ENCODE measurements at regions not wholly inside any gene's neighbourhood (a gene's known extent, or its start where the extent isn't known, plus 50 kb on each side); places are given as distances from the start of the nearest gene placed in this dataset.

- DNase-seq (ENCODE audit: low read depth in 2 of 2) = no peak
Measured at GRCh38 chr10:3523309-3524050, 261.5 kb downstream of the KLF6 start.

DNA sequence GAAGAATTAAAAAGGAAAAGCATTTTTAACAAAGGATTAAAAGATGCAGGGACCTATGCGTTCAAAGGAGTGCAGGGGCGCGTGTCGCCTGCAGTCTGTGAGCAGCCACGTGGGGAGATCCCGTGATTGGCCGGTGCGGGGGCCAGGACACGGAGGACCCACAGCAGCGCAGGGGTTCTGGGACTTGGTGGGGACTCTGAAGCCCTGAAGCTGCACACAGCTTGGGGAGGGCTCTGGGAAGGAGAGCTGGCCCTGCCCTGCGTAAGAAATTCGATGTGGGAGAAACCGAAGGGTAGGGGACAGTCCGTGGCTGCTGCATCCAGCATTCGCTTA is 268.1 kb downstream of the KLF6 start:
- no peak for DNase-seq (ENCODE audit: low read depth in 2 of 2)

DNA sequence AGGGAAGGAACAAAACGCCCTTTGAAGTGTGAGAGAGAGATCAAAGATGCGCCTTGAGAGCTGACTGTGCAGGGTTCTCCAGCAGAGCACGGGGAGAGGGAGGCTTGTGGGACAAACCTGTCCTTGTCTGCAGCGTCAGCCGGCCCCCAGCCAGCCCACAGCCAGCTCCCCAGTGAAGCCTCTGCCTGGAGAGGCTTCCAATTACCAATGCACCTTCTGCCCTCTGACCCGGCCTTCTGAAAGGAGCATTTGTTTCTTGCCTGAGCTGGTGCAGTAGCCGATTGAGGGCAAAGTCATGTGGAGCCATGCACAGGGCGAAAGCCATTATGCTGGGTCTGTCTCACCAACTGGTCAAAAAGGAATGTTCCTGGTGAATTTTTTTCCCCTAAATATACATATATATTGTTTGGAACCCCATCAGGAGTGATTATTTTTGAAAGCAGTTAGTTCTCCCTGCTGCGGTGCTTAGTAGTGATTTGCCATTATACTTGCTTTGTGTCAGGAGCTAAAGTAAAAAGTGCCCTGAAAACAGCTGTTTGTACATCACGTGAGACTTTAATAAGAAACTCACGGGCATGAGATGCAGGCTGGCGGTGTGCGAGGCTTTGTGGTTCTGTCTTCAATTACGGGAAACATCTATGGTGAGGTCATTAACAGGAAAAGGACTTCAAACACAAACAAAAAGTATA is 268.6 kb downstream of the KLF6 start:
- peak; percentile 53 to 55 for DNase-seq (ENCODE audit: low read depth in 2 of 2)

- DNase-seq (ENCODE audit: low read depth in 2 of 2) = no peak
Measured at GRCh38 chr10:3514691-3515090, 270.3 kb downstream of the KLF6 start.

- no peak for DNase-seq (ENCODE audit: low read depth in 2 of 2)
Measured at GRCh38 chr10:3512263-3512662, 272.7 kb downstream of the KLF6 start.

GRCh38 chr10:3511483-3511882 is 273.5 kb downstream of the KLF6 start:
- DNase-seq (ENCODE audit: low read depth in 2 of 2) = no peak

- no peak for DNase-seq (ENCODE audit: low read depth in 2 of 2)
Measured at GRCh38 chr10:3510741-3511140, 274.3 kb downstream of the KLF6 start.

GRCh38 chr10:3509355-3509754 is 275.7 kb downstream of the KLF6 start:
- DNase-seq (ENCODE audit: low read depth in 2 of 2) = no peak

DNA sequence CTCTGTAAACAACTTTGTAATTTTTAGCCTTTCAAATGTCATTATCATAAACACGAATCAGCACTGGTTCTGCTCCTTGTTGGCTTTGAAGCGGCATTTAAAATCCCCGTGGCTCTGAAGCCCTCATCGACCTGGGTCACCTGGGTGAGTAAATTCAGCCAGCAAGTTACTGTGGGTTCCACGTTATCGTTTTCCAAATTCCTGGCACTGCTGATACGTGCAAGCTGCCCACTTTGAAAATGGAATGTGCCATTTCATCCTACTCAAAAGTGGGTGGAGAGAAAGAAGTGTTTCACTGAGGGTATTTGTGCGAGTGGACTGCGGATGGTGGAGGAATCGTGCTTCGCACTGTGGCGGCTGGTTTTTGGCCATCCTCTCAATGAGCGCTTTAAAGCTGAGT is 281.7 kb downstream of the KLF6 start:
- DNase-seq (ENCODE audit: low read depth in 2 of 2) = no peak

DNA sequence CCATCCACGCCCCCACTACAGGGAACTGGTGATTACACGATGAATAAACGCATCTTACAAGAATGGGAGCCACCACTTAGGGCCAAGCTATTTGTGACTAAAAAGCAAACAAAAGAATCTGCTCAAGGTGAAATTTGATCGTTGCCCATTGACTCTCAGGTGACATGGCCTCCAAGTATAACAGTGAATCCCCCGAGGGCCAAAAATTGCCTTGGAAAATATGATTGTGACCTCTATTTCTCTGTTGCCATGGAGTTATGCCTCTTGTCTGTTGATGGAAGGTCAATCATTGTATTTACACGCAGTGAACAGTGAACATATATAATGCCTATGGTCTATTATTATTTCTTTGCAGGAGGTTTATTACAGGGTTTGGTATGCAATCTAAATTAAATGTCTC is 282.3 kb downstream of the KLF6 start:
- no peak for DNase-seq (ENCODE audit: low read depth in 2 of 2)

- DNase-seq (ENCODE audit: low read depth in 2 of 2) = no peak
Measured at GRCh38 chr10:3500408-3500856, 284.6 kb downstream of the KLF6 start.

DNA sequence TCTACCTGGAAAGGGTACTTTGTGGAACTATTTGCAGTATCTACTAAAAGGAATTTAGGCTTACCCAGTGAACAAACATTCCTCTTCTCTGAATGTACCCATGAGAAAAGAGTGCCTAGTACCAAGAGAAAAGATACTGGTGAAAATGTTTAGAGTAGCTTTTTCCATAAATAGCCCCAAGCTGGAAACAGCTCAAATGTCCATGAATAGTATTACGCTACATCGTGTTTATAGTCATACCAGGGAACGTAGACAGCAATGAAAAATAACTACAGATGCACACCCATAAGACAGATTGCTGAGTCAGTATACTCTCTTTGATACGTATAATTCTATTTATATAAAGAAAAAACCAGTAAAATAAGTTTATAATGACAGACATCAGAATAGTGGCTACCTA is 285.9 kb downstream of the KLF6 start:
- no peak for DNase-seq (ENCODE audit: low read depth in 2 of 2)

- DNase-seq (ENCODE audit: low read depth in 2 of 2) = no peak
Measured at GRCh38 chr10:3497581-3497980, 287.4 kb downstream of the KLF6 start.

DNA sequence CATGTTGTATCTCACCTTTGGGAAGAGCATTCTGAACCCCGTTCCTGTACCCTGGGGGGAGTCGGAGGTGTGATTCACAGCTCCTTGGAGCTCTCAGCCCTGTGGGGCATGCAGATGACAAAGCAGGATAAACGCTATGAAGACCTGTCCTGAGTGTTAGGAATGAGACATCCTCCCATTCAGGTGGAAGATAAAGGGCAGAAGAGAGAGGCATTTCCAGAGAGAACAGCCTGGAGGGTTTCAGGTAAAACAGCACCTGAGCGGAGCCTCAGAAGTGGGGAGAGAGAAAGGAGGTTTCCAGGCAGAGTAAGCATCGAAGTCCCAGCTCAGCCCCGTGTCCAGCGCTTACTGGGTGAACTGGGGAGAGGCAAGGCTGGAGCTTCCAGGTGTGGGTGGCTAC is 288.9 kb downstream of the KLF6 start:
- no peak for DNase-seq (ENCODE audit: low read depth in 2 of 2)

DNA sequence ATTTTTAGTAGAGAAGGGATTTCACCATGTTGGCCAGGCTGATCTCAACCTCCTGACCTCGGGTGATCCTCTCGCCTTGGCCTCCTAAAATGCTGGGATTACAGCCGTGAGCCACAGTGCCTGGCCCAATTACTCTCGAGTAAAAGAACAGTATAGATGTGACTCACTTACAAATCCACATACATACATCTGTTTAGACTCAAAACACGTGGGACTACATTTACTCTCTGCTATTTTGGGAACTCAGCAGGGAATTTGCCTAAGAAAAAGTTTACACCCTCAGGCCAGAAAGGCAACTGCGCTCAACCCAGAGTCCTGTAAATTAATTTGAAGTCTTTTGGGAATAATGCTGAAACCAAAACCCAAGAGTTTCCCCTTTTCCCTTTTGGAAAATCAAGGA is 289.7 kb downstream of the KLF6 start:
- no peak for DNase-seq (ENCODE audit: low read depth in 2 of 2)

GRCh38 chr10:3494838-3495230 is 290.2 kb downstream of the KLF6 start:
- DNase-seq (ENCODE audit: low read depth in 2 of 2) = no peak

DNA sequence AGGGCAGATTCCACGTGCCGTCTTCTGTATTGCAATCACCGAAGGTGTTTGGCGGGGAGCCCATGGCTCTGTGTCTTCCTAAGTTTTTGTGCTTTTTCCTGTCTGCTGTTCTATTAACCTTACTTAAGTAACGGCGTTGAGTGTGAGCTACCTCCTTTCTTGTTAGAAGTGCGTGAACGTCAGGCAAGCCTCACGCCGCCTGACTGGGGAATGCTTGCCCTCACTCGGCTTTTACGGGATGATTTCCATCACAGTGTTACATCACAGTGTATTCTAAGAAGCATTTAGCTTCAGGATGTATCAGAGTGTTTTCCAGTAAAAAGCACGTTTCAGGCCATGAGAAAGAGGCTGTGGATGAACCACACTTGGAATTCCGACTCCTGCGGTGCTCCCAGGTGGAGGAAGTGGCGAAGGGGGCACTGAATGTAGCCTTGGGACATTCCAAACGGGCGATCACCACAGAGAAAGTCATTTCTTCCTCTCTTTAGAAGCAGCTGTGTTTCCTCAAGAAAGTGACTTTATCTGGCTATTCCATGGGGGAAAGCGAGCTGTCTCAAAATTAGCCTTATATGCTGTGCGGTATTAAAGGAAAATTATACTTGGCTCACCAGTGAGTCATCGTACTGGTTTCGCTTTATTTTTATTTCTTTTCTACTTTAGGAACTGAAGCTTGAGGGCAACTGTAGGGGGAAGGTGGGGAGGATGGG is 290.7 kb downstream of the KLF6 start:
- no peak for DNase-seq (ENCODE audit: low read depth in 2 of 2)

- DNase-seq (ENCODE audit: low read depth in 2 of 2) = no peak
Measured at GRCh38 chr10:3493621-3494020, 291.4 kb downstream of the KLF6 start.

- no peak for DNase-seq (ENCODE audit: low read depth in 2 of 2)
Measured at GRCh38 chr10:3491571-3491970, 293.4 kb downstream of the KLF6 start.

GRCh38 chr10:3487228-3487627 is 297.8 kb downstream of the KLF6 start:
- no peak for DNase-seq (ENCODE audit: low read depth in 2 of 2)

DNA sequence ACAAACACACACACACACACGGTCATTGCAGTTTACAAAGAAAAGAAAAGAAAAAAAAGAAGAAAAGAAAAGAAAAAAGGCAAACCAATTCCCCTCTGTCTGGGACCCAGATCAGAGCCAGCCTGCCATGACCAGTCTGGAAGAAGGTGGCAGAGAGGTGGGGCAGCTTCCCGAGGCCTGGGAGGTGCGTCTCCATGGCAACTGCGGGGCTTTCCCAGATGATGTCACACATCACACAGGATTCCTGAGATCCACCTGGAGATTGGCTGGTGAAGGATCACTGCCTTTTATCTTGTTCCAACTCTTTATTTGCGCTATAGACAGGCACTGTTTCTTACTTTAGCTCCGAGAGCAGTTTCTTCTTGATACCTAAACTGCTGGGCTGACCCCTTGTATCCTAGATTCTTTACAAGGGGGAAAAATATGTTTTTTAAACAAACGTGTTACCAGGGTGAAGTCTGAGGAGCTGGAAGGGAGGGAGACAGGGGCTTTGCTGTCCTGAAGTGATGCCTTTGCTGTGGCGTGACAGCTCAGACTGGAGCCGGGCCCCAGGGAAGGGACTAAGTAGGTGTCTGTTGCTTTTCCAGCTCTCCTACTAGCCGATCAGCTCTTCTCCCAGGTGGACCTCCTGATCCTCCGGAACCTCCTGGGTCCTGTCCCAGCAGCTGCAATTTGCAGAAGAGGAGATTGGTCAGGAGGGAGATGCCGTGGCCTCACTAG is 298.5 kb downstream of the KLF6 start:
- no peak for DNase-seq (ENCODE audit: low read depth in 2 of 2)

GRCh38 chr10:3485057-3485686 is 299.8 kb downstream of the KLF6 start:
- DNase-seq (ENCODE audit: low read depth in 2 of 2) = no peak
